BJ (cell line): ENCODE measurements at regions not wholly inside any gene's neighbourhood (a gene's known extent, or its start where the extent isn't known, plus 50 kb on each side); places are given as distances from the start of the nearest gene placed in this dataset.
"Not testable (repeated sequence)": the region's sequence is repeated elsewhere in the genome, so short reads cannot be mapped to it uniquely, and the experiment has no call there.

Source experiments
- CTCF ChIA-PET: fragments of 350-600 bp; formaldehyde crosslinking; extraction: SDS; loops from one replicate; lab custom pipeline; 2021; ENCODE audit warnings: antibody characterized with exemption, inconsistent platforms; lab: Yijun Ruan, JAX
- POLR2A ChIA-PET: fragments of 300-600 bp; sonication (Branson Sonifier 250); formaldehyde crosslinking; extraction: SDS; loops from one replicate; lab custom pipeline; 2021; ENCODE audit warnings: antibody characterized with exemption; lab: Charles Lee
- DNase-seq: peaks from one replicate; pipeline ENCODE4 v3.0.0-alpha.2; 2011; ENCODE audit warnings: low read depth
- H3K27me3 ChIP-seq: 2 replicates; pipeline ENCODE4 v1.6.0; 2011; ENCODE audit warnings: low read length; ENCODE audit not compliant: control insufficient read depth, insufficient read depth
- H3K36me3 ChIP-seq: 2 replicates; pipeline ENCODE4 v1.5.1; 2011; ENCODE audit warnings: low read length; ENCODE audit not compliant: control insufficient read depth, insufficient read depth
- H3K4me3 ChIP-seq: 2 replicates; pipeline ENCODE4 v1.5.1; 2011; ENCODE audit warnings: low read depth, mild to moderate bottlenecking, control low read depth, low read length
- CTCF ChIP-seq: IDR thresholded peaks from 2 replicates; pipeline ENCODE4 v1.5.1; 2011; ENCODE audit warnings: low read depth, mild to moderate bottlenecking, control low read depth, inconsistent platforms, low read length, moderate library complexity; ENCODE audit not compliant: insufficient read depth

- no peaks in the 10 kb centered on the region for H3K27me3 ChIP-seq
- TF ChIP-seq CTCF, result no peak
- DNase-seq, result no peak
- POLR2A ChIA-PET, result no interaction called here
- CTCF ChIA-PET, result interaction anchor here (0.8 kb wide), 1 partner anchor 146 kb away, joined by 3 read pairs; no protein-coding TSS in a partner anchor
- H3K4me3 ChIP-seq, result no peak overlapping the region
- no peaks in the 10 kb centered on the region for H3K36me3 ChIP-seq
Observed at GRCh38 chr2:62603154-62603712, 97.2 kb upstream of the TMEM17 start.

GRCh38 chr2:62599674-62600410, 93.8 kb upstream of the TMEM17 start:
- POLR2A ChIA-PET, H3K4me3 ChIP-seq, CTCF ChIA-PET, H3K27me3 ChIP-seq, H3K36me3 ChIP-seq, DNase-seq: not testable (repeated sequence)

GRCh38 chr2:62597323-62597722, 91.3 kb upstream of the TMEM17 start:
- no peak overlapping the region for H3K4me3 ChIP-seq
- DNase-seq, result peak; percentile 50
- TF ChIP-seq CTCF, result no peak
- POLR2A ChIA-PET, result interaction anchor here (0.5 kb wide), 1 partner anchor 180 kb away, joined by 5 read pairs; no protein-coding TSS in a partner anchor
- H3K36me3 ChIP-seq, result no peaks in the 10 kb centered on the region
- CTCF ChIA-PET, result interaction anchor here (0.6 to 1.6 kb wide), 4 partner anchors 91 to 178 kb away, joined by 3 to 4 read pairs (median 3); partner anchors contain the start of gene TMEM17
- no peaks in the 10 kb centered on the region for H3K27me3 ChIP-seq

GRCh38 chr2:62596061-62596921, 90.3 kb upstream of the TMEM17 start:
- no peaks in the 10 kb centered on the region for H3K36me3 ChIP-seq
- no peak overlapping the region for H3K4me3 ChIP-seq
- ChIA-PET CTCF (interaction anchor here (0.8 to 2.4 kb wide), 3 partner anchors 119 to 179 kb away, joined by 3 to 12 read pairs (median 3); no protein-coding TSS in a partner anchor), POLR2A (interaction anchor here (0.6 to 1.0 kb wide), 3 partner anchors 68 to 111 kb away, joined by 3 to 5 read pairs (median 4); no protein-coding TSS in a partner anchor)
- no peak for TF ChIP-seq CTCF
- H3K27me3 ChIP-seq, result no peaks in the 10 kb centered on the region
- DNase-seq, result peak; percentile 96

- ChIA-PET POLR2A (interaction anchor here (0.6 to 1.0 kb wide), 3 partner anchors 69 to 110 kb away, joined by 3 to 5 read pairs (median 4); no protein-coding TSS in a partner anchor), CTCF (interaction anchor here (0.9 to 2.4 kb wide), 2 partner anchors 138 to 179 kb away, joined by 3 to 12 read pairs; no protein-coding TSS in a partner anchor)
- H3K27me3 ChIP-seq, result no peaks in the 10 kb centered on the region
- no peak for TF ChIP-seq CTCF
- no peak for DNase-seq
- H3K4me3 ChIP-seq, result no peak overlapping the region
- H3K36me3 ChIP-seq, result no peaks in the 10 kb centered on the region
Observed at GRCh38 chr2:62595474-62595873, 89.5 kb upstream of the TMEM17 start.
